ENCODE measurements at regions not wholly inside any gene's neighbourhood (a gene's known extent, or its start where the extent isn't known, plus 50 kb on each side); places are given as distances from the start of the nearest gene placed in this dataset.

DNA sequence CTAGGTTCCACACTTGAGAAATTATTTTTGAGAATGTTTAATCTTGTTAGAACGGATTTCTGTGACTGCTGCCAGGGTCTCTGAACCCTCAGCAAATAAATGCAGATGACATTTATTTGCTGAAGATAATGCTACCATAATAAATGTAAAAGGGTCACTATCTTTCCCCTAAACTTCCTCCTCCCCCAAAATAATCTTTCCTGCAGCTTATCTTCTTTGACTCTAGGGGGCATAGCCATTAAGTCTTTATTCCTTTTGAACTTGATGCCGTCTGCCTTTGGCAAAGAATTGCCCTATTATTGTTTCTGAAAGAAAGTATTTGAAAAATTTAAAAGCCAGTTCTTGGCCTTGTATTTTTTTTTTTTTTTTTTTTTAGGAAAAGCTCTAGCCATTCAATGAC is 63.6 kb upstream of the ACSL3 start:
- WGBS = 11% methylated on average over 2 of the region's 2 CpGs
- no peak overlapping the region for H3K4me3 ChIP-seq (ENCODE audit: low read depth in 1 of 3, low read length in 3 of 3)
- H3K27me3 ChIP-seq (ENCODE audit: control insufficient read depth in 4 of 4, insufficient read depth in 4 of 4, low read length in 3 of 4) = no peaks in the 10 kb centered on the region
- no peak overlapping the region for H3K27ac ChIP-seq (ENCODE audit: low read depth in 1 of 2, low read length in 2 of 2)
- DNase-seq (ENCODE audit: low spot score) = no peak
- peaks cover 4 to 35% (median 21%) of the 10 kb centered on the region in 4 donors for H3K4me1 ChIP-seq (ENCODE audit: control insufficient read depth in 4 of 4, insufficient read depth in 4 of 4, low read length in 3 of 4)
- H3K9ac ChIP-seq (ENCODE audit: low read depth in 1 of 2, low read length in 2 of 2) = no peak overlapping the region
- no peaks in the 10 kb centered on the region for H3K9me3 ChIP-seq (ENCODE audit: control insufficient read depth in 4 of 4, low read length in 3 of 4)
- no peaks in the 10 kb centered on the region for H3K36me3 ChIP-seq (ENCODE audit: control insufficient read depth in 4 of 4, insufficient read depth in 3 of 4, low read depth in 1 of 4, low read length in 3 of 4)
- TF ChIP-seq RAD21 (IDR thresholded peaks at IDR 0.05) (peak; percentile 59 to 67), NR2F2 (IDR thresholded peaks at IDR 0.05) (no peak)
- TF ChIP-seq, protein P1, sequence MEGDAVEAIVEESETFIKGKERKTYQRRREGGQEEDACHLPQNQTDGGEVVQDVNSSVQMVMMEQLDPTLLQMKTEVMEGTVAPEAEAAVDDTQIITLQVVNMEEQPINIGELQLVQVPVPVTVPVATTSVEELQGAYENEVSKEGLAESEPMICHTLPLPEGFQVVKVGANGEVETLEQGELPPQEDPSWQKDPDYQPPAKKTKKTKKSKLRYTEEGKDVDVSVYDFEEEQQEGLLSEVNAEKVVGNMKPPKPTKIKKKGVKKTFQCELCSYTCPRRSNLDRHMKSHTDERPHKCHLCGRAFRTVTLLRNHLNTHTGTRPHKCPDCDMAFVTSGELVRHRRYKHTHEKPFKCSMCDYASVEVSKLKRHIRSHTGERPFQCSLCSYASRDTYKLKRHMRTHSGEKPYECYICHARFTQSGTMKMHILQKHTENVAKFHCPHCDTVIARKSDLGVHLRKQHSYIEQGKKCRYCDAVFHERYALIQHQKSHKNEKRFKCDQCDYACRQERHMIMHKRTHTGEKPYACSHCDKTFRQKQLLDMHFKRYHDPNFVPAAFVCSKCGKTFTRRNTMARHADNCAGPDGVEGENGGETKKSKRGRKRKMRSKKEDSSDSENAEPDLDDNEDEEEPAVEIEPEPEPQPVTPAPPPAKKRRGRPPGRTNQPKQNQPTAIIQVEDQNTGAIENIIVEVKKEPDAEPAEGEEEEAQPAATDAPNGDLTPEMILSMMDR (IDR thresholded peaks at IDR 0.05; ENCODE audit: low read depth, low read length, missing input control) = peak; percentile 39

DNA sequence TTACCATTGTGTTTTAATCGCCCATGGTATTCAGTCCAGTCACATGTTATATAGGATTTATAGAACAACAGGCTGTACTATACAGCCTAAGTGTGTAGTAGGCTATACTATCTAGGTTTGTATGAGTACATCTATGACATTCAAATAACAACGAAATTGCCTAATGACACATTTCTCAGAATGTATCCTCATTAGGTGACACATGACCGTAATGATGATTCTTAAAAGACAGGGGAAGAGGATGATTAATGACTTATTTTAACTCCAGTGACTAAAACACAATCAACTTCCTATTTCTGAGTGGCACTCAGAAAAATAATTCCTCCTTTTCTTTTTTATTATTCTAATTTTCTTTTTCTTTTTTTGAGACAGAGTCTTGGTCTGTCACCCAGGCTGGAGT is 63.0 kb upstream of the ACSL3 start:
- Histone ChIP-seq H3K9ac (ENCODE audit: low read depth in 1 of 2, low read length in 2 of 2) (no peak overlapping the region), H3K27me3 (ENCODE audit: control insufficient read depth in 4 of 4, insufficient read depth in 4 of 4, low read length in 3 of 4) (no peaks in the 10 kb centered on the region), H3K4me1 (ENCODE audit: control insufficient read depth in 4 of 4, insufficient read depth in 4 of 4, low read length in 3 of 4) (peaks cover 4 to 33% (median 18%) of the 10 kb centered on the region in 4 donors), H3K27ac (ENCODE audit: low read depth in 1 of 2, low read length in 2 of 2) (no peak overlapping the region), H3K36me3 (ENCODE audit: control insufficient read depth in 4 of 4, insufficient read depth in 3 of 4, low read depth in 1 of 4, low read length in 3 of 4) (no peaks in the 10 kb centered on the region), H3K9me3 (ENCODE audit: control insufficient read depth in 4 of 4, low read length in 3 of 4) (no peaks in the 10 kb centered on the region), H3K4me3 (ENCODE audit: low read depth in 1 of 3, low read length in 3 of 3) (no peak overlapping the region)
- TF ChIP-seq, protein P2, sequence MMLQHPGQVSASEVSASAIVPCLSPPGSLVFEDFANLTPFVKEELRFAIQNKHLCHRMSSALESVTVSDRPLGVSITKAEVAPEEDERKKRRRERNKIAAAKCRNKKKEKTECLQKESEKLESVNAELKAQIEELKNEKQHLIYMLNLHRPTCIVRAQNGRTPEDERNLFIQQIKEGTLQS (IDR thresholded peaks at IDR 0.05) = no peak
- TF ChIP-seq JUND (IDR thresholded peaks at IDR 0.05) = no peak
- no peak for TF ChIP-seq EGR1 (IDR thresholded peaks at IDR 0.05; ENCODE audit: low read depth in 2 of 2)
- TF ChIP-seq, protein P1 (IDR thresholded peaks at IDR 0.05; ENCODE audit: low read depth, low read length, missing input control) = no peak
- TF ChIP-seq HNF4G (IDR thresholded peaks at IDR 0.05) = no peak
- TF ChIP-seq TAF1 (conservative IDR thresholded peaks at IDR 0.05) = no peak
- no peak for TF ChIP-seq RAD21 (IDR thresholded peaks at IDR 0.05)
- no peak for TF ChIP-seq NR2F2 (IDR thresholded peaks at IDR 0.05)
- TF ChIP-seq SP1 (IDR thresholded peaks at IDR 0.05) = no peak
- no peak for TF ChIP-seq HNF4A (conservative IDR thresholded peaks at IDR 0.05)
- TF ChIP-seq, protein P3, sequence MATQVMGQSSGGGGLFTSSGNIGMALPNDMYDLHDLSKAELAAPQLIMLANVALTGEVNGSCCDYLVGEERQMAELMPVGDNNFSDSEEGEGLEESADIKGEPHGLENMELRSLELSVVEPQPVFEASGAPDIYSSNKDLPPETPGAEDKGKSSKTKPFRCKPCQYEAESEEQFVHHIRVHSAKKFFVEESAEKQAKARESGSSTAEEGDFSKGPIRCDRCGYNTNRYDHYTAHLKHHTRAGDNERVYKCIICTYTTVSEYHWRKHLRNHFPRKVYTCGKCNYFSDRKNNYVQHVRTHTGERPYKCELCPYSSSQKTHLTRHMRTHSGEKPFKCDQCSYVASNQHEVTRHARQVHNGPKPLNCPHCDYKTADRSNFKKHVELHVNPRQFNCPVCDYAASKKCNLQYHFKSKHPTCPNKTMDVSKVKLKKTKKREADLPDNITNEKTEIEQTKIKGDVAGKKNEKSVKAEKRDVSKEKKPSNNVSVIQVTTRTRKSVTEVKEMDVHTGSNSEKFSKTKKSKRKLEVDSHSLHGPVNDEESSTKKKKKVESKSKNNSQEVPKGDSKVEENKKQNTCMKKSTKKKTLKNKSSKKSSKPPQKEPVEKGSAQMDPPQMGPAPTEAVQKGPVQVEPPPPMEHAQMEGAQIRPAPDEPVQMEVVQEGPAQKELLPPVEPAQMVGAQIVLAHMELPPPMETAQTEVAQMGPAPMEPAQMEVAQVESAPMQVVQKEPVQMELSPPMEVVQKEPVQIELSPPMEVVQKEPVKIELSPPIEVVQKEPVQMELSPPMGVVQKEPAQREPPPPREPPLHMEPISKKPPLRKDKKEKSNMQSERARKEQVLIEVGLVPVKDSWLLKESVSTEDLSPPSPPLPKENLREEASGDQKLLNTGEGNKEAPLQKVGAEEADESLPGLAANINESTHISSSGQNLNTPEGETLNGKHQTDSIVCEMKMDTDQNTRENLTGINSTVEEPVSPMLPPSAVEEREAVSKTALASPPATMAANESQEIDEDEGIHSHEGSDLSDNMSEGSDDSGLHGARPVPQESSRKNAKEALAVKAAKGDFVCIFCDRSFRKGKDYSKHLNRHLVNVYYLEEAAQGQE (IDR thresholded peaks at IDR 0.05) = no peak
- no peak for TF ChIP-seq FOXA2 (IDR thresholded peaks at IDR 0.05)
- TF ChIP-seq FOXA1 (IDR thresholded peaks at IDR 0.05) = no peak
- TF ChIP-seq, protein P4, sequence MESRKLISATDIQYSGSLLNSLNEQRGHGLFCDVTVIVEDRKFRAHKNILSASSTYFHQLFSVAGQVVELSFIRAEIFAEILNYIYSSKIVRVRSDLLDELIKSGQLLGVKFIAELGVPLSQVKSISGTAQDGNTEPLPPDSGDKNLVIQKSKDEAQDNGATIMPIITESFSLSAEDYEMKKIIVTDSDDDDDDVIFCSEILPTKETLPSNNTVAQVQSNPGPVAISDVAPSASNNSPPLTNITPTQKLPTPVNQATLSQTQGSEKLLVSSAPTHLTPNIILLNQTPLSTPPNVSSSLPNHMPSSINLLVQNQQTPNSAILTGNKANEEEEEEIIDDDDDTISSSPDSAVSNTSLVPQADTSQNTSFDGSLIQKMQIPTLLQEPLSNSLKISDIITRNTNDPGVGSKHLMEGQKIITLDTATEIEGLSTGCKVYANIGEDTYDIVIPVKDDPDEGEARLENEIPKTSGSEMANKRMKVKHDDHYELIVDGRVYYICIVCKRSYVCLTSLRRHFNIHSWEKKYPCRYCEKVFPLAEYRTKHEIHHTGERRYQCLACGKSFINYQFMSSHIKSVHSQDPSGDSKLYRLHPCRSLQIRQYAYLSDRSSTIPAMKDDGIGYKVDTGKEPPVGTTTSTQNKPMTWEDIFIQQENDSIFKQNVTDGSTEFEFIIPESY (IDR thresholded peaks at IDR 0.05) = no peak
- TF ChIP-seq, protein P5, sequence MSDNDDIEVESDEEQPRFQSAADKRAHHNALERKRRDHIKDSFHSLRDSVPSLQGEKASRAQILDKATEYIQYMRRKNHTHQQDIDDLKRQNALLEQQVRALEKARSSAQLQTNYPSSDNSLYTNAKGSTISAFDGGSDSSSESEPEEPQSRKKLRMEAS (IDR thresholded peaks at IDR 0.05) = no peak
- no peak for DNase-seq (ENCODE audit: low spot score)
- 85% methylated on average over 3 of the region's 3 CpGs for WGBS

Data from liver (tissue), 8 donors.